ENCODE measurements at regions not wholly inside any gene's neighbourhood (a gene's known extent, or its start where the extent isn't known, plus 50 kb on each side); places are given as distances from the start of the nearest gene placed in this dataset.

GRCh38 chr5:155089643-155090042 is 76.1 kb downstream of the KIF4B start:
- CTCF ChIA-PET (ENCODE audit: partially characterized antibody), result interaction anchor here (1.3 kb wide), 1 partner anchor 171 kb away, joined by 5 read pairs; no protein-coding TSS in a partner anchor
- H3K4me3 ChIP-seq (ENCODE audit: extremely low read depth in 1 of 4, insufficient read depth in 2 of 4, low read depth in 3 of 4, low read length in 4 of 4), result no peak overlapping the region
- H2BK120ac ChIP-seq (replicated peaks; ENCODE audit: low read depth, low read length), result no peak overlapping the region
- H3K79me1 ChIP-seq (ENCODE audit: low read depth, low read length), result no peaks in the 10 kb centered on the region
- H3K79me2 ChIP-seq (ENCODE audit: control insufficient read depth in 1 of 2, insufficient read depth in 2 of 2, low read length in 2 of 2), result no peaks in the 10 kb centered on the region
- H3K23ac ChIP-seq (ENCODE audit: insufficient read length), result no peak overlapping the region
- no peak overlapping the region for H4K5ac ChIP-seq (ENCODE audit: insufficient read length, low read depth, low read length)
- no peak overlapping the region for H4K8ac ChIP-seq (ENCODE audit: extremely low read depth, insufficient read depth, low read length)
- 93% methylated on average over 1 of the region's 1 CpG; no CpG with 5 or more reads in 1 of the 2 experiments for WGBS, 2 experiments (ENCODE audit: extremely low coverage in 1 of 2, insufficient coverage in 1 of 2, insufficient read length in 1 of 2, insufficient replicate concordance in 2 of 2, low coverage in 1 of 2, low lambda C conversion rate in 2 of 2, missing lambda C conversion rate in 1 of 2)
- no peak overlapping the region for H3K14ac ChIP-seq (ENCODE audit: insufficient read length)
- H2BK20ac ChIP-seq (ENCODE audit: low read length), result no peak overlapping the region
- FAIRE-seq (no peak), DNase-seq (ENCODE audit: low read depth in 1 of 2, low spot score in 2 of 2) (no peak)
- H2AFZ ChIP-seq (ENCODE audit: low read length), result no peak overlapping the region
- H2AK5ac ChIP-seq (ENCODE audit: low read depth, low read length), result no peak overlapping the region
- no peak overlapping the region for H3K18ac ChIP-seq (ENCODE audit: extremely low read depth, low read length)
- H3K27me3 ChIP-seq (replicated peaks in 1 of 4; ENCODE audit: control insufficient read depth in 3 of 4, extremely low read depth in 1 of 4, insufficient read depth in 3 of 4, low read length in 3 of 4), result no peaks in the 10 kb centered on the region
- H2BK15ac ChIP-seq (ENCODE audit: low read length), result no peak overlapping the region
- H2BK12ac ChIP-seq (ENCODE audit: low read depth, low read length), result no peak overlapping the region
- H3K4ac ChIP-seq (replicated peaks; ENCODE audit: insufficient read length, low read depth, low read length), result no peak overlapping the region
- H2BK5ac ChIP-seq (ENCODE audit: low read depth, low read length), result no peak overlapping the region
- no peak overlapping the region for H3K56ac ChIP-seq (replicated peaks; ENCODE audit: insufficient read length, low read depth, low read length)
- H4K20me1 ChIP-seq (replicated peaks in 1 of 2; ENCODE audit: control insufficient read depth in 1 of 2, insufficient read depth in 2 of 2, low read length in 2 of 2), result no peaks in the 10 kb centered on the region
- POLR2A ChIA-PET (ENCODE audit: partially characterized antibody), result no interaction called here
- H3K4me2 ChIP-seq (ENCODE audit: insufficient read depth in 1 of 2, low read depth in 2 of 2, low read length in 2 of 2), result no peak overlapping the region
- no peaks in the 10 kb centered on the region for H3K4me1 ChIP-seq (replicated peaks in 1 of 4; ENCODE audit: control insufficient read depth in 3 of 4, insufficient read depth in 4 of 4, low read length in 3 of 4)
- no peaks in the 10 kb centered on the region for H3K23me2 ChIP-seq (ENCODE audit: low read depth, low read length)
- H3K36me3 ChIP-seq (ENCODE audit: control insufficient read depth in 2 of 4, insufficient read depth in 4 of 4, low read length in 3 of 4), result no peaks in the 10 kb centered on the region
- no peak overlapping the region for H3K27ac ChIP-seq (ENCODE audit: low read depth, low read length)
- no peak overlapping the region for H4K91ac ChIP-seq (replicated peaks; ENCODE audit: insufficient read length, low read length)
- H3K9me3 ChIP-seq (ENCODE audit: insufficient read depth in 2 of 2, low read depth in 1 of 2, low read length in 1 of 2), result no peaks in the 10 kb centered on the region
- H3K9ac ChIP-seq (replicated peaks in 1 of 4; ENCODE audit: extremely low read depth in 1 of 4, low read depth in 3 of 4, low read length in 3 of 4), result no peak overlapping the region
- TF ChIP-seq EP300 (IDR thresholded peaks at IDR 0.05; ENCODE audit: borderline replicate concordance in 1 of 2, low read depth in 2 of 2, low read length in 2 of 2), result no peak
- no peak for TF ChIP-seq CREB1 (IDR thresholded peaks at IDR 0.05)
- no peak for TF ChIP-seq FOSL1 (IDR thresholded peaks at IDR 0.05; ENCODE audit: insufficient read depth, low read depth, low read length)
- TF ChIP-seq SRF (IDR thresholded peaks at IDR 0.05; ENCODE audit: low read depth, low read length), result no peak
- no peak for TF ChIP-seq JUND (IDR thresholded peaks at IDR 0.05; ENCODE audit: low read length)
- TF ChIP-seq PHF8 (conservative IDR thresholded peaks at IDR 0.05; ENCODE audit: low read depth, low read length), result no peak
- no peak for TF ChIP-seq ATF2 (IDR thresholded peaks at IDR 0.05; ENCODE audit: low read length)
- TF ChIP-seq CHD1 (IDR thresholded peaks at IDR 0.05; ENCODE audit: low read depth, low read length), result no peak
- no peak for TF ChIP-seq E2F6 (IDR thresholded peaks at IDR 0.05)
- TF ChIP-seq TCF12 (IDR thresholded peaks at IDR 0.05; ENCODE audit: low read depth, low read length), result no peak
- TF ChIP-seq MAFK (IDR thresholded peaks at IDR 0.05; ENCODE audit: low read depth, low read length), result no peak
- TF ChIP-seq SP2 (IDR thresholded peaks at IDR 0.05; ENCODE audit: low read length), result no peak
- no peak for TF ChIP-seq HDAC2 (IDR thresholded peaks at IDR 0.05; ENCODE audit: borderline replicate concordance in 1 of 2, low read depth in 2 of 2, low read length in 2 of 2)

Measured in H1 (cell line).